ENCODE measurements at regions not wholly inside any gene's neighbourhood (a gene's known extent, or its start where the extent isn't known, plus 50 kb on each side); places are given as distances from the start of the nearest gene placed in this dataset.
"Not testable (repeated sequence)": the region's sequence is repeated elsewhere in the genome, so short reads cannot be mapped to it uniquely, and the experiment has no call there.

DNA sequence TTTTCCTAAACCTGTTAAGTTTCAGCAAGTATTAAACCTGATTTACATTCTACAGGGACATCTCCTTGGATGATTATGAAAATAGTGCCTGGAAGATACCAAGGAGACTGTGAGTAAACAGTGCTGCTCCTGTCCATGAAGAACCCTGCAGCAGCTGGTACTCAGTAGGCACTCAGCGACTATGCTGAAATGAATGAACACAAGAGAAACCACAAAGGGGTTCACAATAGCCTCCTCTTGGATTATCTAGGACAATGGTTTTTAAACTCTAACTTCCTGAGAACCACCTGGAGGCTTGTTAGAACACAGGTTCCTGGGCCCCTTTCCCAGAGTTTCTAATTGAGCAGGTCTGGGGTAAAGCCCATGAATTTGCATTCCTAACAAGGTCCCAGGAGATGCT is 488.4 kb upstream of the UBE2E2 start:
- DNase-seq, result no peak

DNA sequence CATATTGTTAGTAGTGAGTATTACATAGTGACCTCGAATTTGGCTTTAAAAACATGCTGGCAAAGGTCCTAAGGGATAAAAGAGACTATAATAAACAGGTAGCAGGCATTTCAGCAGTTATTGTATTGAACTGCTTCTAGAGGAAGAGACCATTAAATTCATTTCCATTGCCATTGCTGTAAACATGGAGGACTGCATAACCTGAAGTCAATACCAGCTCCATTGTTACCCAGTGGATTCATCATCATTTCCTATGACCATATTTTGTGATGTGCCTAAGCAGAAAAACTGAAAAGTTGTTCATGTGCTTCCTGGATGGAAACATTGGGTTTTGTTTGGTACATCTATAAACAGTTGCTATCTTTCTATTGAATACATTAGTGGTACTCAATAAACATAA is 482.5 kb upstream of the UBE2E2 start:
- no peak for DNase-seq

DNA sequence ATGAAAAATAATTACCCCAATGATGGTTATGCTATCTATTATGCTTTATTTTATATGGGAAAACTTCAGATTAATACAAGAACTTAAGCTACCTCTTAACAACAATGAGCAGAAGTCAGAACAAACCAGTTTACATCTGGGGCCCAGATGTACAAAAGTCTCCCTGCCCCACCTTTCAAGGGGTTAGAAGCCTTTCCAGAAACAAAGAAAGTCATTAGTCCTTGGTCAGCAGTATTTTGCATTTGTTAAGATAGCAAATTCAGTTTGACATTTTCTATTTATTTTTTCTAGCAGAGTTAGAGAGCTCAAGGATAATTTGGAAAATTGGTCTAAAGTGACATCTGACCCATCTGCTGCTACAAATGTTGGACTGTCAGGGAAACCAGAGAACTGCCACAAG is 478.7 kb upstream of the UBE2E2 start:
- DNase-seq, result no peak

- no peak for DNase-seq
Observed at GRCh38 chr3:22728406-22728805, 474.7 kb upstream of the UBE2E2 start.

DNA sequence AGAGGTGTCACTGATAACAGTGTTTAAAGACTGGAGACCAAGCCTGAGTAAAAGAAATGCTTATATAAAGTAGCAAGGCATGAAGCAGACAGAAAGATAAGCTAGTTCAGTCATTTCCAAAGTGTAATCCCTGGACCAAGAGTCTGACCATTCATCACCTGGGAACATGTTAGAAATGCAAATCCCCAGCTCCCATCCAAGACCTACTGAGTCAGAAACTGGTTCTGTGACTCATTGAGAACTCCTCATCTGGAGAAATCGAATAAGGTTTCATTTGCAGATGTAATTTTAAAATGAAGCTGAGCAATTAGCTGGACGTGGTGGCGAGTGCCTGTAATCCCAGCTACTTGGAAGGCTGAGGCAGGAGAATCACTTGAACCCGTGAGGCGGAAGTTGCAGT is 473.9 kb upstream of the UBE2E2 start:
- DNase-seq, result no peak

- DNase-seq, result no peak
Observed at GRCh38 chr3:22729981-22730380, 473.1 kb upstream of the UBE2E2 start.

GRCh38 chr3:22730701-22731100 is 472.4 kb upstream of the UBE2E2 start:
- DNase-seq, result no peak

DNA sequence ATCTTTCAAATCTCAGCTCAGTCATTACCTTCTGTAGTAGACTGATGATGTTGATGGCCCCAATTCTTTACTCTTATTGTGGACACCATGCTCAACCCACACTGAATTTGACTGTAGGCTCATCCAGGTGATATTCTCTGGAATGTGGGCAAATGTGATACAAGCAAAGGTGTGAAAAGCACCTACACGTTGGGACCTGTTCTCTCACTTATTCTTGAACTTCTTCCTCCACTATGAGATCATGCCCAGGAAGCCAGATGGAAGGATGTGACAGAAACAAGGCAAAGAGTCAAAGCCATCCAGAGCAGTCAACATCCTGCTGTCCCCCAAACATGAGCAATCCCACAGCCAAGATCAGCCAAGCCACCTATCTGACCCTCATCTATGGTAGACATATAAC is 471.2 kb upstream of the UBE2E2 start:
- no peak for DNase-seq

DNA sequence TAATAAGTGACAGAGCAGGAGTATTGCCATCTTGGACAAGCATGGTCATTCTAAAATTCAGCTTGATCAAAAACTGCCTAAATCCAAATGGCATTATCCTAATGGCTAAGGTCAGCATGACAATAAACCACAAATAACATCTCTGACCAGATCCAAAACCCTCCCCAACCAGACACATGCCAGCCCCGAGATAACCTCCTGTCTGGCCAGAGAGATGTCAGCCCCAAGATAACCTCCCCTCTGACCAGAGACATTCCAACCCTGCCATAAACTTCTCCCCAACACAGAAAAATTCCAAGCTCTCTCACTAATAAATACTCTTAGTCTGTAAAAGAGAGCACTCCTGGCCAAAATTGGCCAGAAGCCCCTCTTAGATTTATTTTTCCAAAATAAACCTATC is 470.5 kb upstream of the UBE2E2 start:
- no peak for DNase-seq

- DNase-seq, result no peak
Observed at GRCh38 chr3:22734207-22734606, 468.9 kb upstream of the UBE2E2 start.

GRCh38 chr3:22734756-22735155 is 468.4 kb upstream of the UBE2E2 start:
- DNase-seq, result no peak

GRCh38 chr3:22735373-22735772 is 467.8 kb upstream of the UBE2E2 start:
- no peak for DNase-seq

- DNase-seq, result not testable (repeated sequence)
Observed at GRCh38 chr3:22743386-22743785, 459.7 kb upstream of the UBE2E2 start.

DNA sequence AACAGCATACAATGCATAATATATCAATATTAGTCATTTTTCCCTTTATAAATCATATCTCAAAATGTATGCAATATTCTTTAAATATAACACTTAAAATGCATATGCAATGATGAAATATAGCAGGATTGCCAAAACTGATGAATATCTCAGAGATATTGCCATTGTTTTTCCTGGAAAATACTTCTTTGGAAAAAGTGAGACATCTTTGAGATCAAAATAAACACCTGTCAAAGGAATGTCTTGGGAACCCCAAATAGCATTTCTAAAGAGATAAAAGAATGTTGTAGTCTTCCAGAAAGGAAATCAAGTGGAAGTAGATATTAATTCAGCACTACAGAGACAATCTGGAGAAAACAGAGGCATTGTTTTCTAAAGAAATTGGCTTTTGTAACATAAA is 457.8 kb upstream of the UBE2E2 start:
- no peak for DNase-seq

DNA sequence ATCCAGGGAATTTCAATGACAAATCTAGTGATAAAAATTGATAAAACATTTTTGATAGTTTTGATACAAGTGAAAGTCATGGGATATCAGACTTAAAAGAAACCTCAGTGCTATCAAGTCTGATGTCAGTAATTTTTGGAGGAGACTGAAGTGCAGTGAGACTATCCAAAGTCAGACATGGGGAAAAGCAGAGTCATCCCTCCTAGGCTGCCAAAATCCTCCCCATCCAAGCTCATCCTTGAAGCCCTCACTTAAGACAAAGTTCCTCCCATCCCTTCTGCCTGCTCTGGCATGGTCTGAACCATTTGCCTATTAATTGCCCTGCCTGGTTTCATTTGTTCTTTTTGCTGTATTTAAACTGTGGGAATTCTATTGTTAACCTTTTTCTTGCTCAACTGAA is 456.9 kb upstream of the UBE2E2 start:
- no peak for DNase-seq

DNA sequence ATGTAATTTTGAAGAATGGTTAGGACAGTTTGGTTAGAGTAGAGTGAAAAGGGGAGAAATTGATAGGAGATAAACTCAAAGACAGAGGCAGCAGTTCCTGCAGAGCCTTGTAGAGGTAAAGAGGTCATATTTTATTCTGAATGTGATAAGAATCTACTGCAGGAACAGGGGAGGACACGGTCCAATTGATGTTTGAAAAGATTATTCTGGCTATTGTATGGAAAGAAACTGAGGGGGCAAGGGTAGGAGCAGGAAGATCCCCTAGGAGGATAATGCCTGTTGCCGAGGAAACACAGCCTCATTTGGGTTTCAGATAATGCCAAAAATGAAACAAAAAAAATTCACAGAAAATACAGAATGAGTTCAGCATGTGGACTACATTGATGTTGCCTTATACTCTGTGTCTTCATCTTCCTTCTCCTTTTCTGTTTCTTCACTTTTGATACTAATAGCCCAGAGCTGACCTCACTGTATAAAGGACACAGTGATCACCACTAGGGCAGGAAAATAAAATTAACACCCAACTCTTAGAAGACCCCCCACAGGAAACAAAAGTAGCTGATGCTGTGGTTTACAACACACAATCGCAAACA is 454.6 kb upstream of the UBE2E2 start:
- no peak for DNase-seq

- no peak for DNase-seq
Observed at GRCh38 chr3:22759636-22760310, 443.4 kb upstream of the UBE2E2 start.

DNA sequence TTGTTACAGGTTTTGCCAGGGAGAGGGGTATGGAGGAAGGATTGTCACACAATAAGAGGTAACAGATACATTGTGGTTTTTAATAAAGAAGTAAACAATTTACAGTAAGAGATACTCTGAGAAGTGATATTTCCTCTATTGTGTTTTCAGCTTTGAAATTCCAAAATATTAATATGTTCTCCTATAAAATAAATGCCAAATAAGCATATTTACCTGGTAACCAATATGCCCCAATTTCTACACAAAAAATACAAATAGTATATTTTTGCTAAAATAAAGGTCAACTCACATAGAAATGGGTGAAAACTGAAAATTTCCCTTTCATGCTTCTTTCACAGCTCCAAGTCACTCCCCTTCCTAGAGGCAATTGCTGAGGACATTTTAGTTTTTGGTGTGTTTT is 437.4 kb upstream of the UBE2E2 start:
- DNase-seq, result no peak

DNA sequence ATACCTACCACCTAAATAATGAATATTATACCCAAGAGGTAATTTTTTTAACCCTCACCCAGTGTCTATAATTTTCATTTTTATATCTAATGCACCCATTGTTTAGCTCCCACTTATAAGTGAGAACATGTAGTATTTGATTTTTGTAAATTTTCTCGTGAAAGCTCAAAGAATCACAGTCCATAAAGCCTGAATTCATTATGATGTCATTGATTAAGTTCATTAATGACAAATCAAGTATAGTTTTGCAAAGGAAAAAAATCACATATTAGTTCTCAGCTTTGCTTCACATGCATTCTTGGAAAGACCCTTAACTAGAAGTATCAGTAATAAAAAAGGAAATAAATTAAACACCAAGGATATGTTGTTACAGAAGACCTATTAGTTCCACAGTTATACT is 425.3 kb upstream of the UBE2E2 start:
- DNase-seq, result no peak

DNA sequence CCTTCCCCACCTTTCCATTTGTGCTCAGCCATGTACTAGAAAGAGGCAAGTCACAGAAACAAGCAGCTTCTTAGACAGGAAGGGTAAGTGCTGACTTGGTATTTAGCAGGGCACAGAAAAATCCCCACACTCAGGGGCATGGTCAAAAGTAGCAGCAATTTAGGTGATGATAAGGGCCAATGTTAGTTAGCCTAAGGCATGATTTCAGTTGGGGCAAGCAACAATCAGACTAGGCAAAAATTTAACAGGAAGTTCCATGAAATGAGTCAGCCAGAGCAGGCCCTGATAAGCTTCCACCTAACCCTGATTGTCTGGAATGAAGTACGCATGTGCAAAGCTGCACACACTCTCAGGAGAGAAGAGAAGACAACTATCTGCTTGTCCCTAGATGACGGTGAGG is 423.4 kb upstream of the UBE2E2 start:
- DNase-seq, result no peak

- no peak for DNase-seq
Observed at GRCh38 chr3:22792533-22792932, 410.6 kb upstream of the UBE2E2 start.

- no peak for DNase-seq
Observed at GRCh38 chr3:22795917-22796316, 407.2 kb upstream of the UBE2E2 start.

DNA sequence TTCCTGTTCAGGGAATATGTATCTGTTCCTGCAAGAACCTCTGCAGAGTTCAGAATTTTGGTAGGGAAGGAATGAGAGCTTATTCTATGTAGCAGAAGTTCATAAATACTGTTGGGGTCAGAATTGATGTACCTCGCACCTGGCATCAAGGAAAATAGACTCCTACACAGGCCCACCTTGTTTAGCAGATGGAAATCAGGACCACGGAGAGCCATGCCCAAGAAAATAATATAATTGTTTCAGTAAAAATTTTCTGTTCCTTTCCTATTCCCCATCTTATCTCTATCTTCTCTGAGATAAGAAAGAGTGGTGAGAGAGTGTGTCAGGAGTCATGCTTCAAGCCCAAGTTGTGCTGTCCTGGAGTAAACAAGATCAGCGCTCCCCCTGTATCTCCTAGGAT is 404.7 kb upstream of the UBE2E2 start:
- DNase-seq, result no peak

- DNase-seq, result no peak
Observed at GRCh38 chr3:22819209-22819608, 383.9 kb upstream of the UBE2E2 start.

DNA sequence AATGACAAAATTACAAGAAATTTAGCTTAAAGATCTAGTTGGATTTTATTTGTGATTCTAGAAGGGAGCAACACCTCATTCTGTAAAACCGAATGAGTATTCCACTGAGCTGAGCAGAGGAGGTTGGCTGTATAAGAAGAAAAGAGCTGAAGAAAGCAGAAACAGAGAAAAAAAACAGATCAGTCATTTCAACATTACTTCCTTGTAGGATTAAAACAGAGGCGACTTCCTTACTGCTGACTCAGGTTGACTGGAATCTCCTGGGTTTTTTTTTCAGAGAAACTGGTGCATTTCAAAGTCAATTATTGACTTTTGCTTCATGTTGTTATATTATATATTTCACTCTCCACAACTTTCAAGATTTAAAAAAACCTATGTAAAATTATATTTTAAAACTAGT is 368.1 kb upstream of the UBE2E2 start:
- no peak for DNase-seq

All from NCI-H1092 treated with DMSO at 0.1 percent for 48 hours (cell line).